CD4-positive, alpha-beta T cell (primary cell): ENCODE measurements at regions not wholly inside any gene's neighbourhood (a gene's known extent, or its start where the extent isn't known, plus 50 kb on each side); places are given as distances from the start of the nearest gene placed in this dataset.

Experiments used
- ATAC-seq: fragments of 200-7000 bp; cut with Tn5 transposase; one replicate; pipeline ENCODE4 v1.10.0; 2022; ENCODE audit warnings: mild to moderate bottlenecking; ENCODE audit not compliant: poor library complexity
- CTCF ChIA-PET: fragments of 350-600 bp; sonication (Branson Sonifier 250); formaldehyde crosslinking; loops from one replicate; lab custom pipeline; 2021; ENCODE audit warnings: antibody characterized with exemption, inconsistent platforms; lab: Charles Lee
- POLR2A ChIA-PET: fragments of 350-600 bp; sonication (Branson Sonifier 250); formaldehyde crosslinking; loops from one replicate; lab custom pipeline; 2021; ENCODE audit warnings: antibody characterized with exemption, inconsistent platforms; lab: Charles Lee
- DNase-seq, 14 experiments: peaks; one replicate each; pipeline ENCODE4 v3.0.0-alpha.2; 2013 to 2020; ENCODE audit warnings: mixed read lengths in 2 of 14
- H3K27ac ChIP-seq, 2 donors: one replicate each; pipeline versions ENCODE4 v1.5.1 to v1.7.0; 2013; ENCODE audit warnings: low read length in 2 of 2, low read depth in 1 of 2, mild to moderate bottlenecking in 1 of 2
- H3K27me3 ChIP-seq, 2 experiments: 1 replicate in 1 of 2; 2 replicates in 1 of 2; pipeline versions ENCODE4 v1.6.1 to v1.7.0; 2013; ENCODE audit warnings: low read length in 2 of 2, control low read depth in 1 of 2, mild to moderate bottlenecking in 1 of 2, moderate library complexity in 1 of 2; ENCODE audit not compliant: insufficient read depth in 2 of 2, control insufficient read depth in 1 of 2
- H3K36me3 ChIP-seq: one replicate; pipeline ENCODE4 v1.6.1; 2013; ENCODE audit warnings: low read length, control low read depth; ENCODE audit not compliant: insufficient read depth
- H3K4me1 ChIP-seq: one replicate; pipeline ENCODE4 v1.6.1; 2013; ENCODE audit warnings: low read length, control low read depth; ENCODE audit not compliant: insufficient read depth
- H3K4me3 ChIP-seq: one replicate; pipeline ENCODE4 v1.5.1; 2013; ENCODE audit warnings: mild to moderate bottlenecking, low read length, moderate library complexity
- H3K9me3 ChIP-seq, 2 experiments: 1 replicate in 1 of 2; 2 replicates in 1 of 2; pipeline versions ENCODE4 v1.6.1 to v1.7.0; 2013; ENCODE audit warnings: low read length in 2 of 2, mild to moderate bottlenecking in 2 of 2, control low read depth in 1 of 2, moderate library complexity in 1 of 2; ENCODE audit not compliant: control insufficient read depth in 1 of 2, insufficient read depth in 1 of 2
- H3K27ac Mint-ChIP-seq: one replicate; pipeline ENCODE4 v1.8.0; 2020; ENCODE audit warnings: mixed read lengths
- H3K27me3 Mint-ChIP-seq: one replicate; pipeline ENCODE4 v1.8.0; 2021; ENCODE audit warnings: mixed read lengths
- H3K36me3 Mint-ChIP-seq: one replicate; pipeline ENCODE4 v1.8.0; 2021; ENCODE audit warnings: low read depth, mixed read lengths
- H3K4me1 Mint-ChIP-seq: one replicate; pipeline ENCODE4 v1.8.0; 2021; ENCODE audit warnings: low read depth, mixed read lengths
- H3K4me3 Mint-ChIP-seq: one replicate; pipeline ENCODE4 v1.8.0; 2020; ENCODE audit warnings: mild to moderate bottlenecking, mixed read lengths
- H3K9me3 Mint-ChIP-seq: one replicate; pipeline ENCODE4 v1.8.0; 2020; ENCODE audit warnings: mixed read lengths
- intact Hi-C, 2 experiments: fragments of 100-400 bp; cut with DNase I in 1 of 2; cut with micrococcal nuclease in 1 of 2; formaldehyde crosslinking; loops; one replicate each; pipeline versions ENCODE4 v1.15.1 to v1.9.0; 2023 to 2025; cut with DNase I, micrococcal nuclease
- TF ChIP-seq, protein P1 (sequence below): fragments of 200-600 bp; IDR thresholded peaks from one replicate; pipeline ENCODE4 v1.8.0; 2022; ENCODE audit warnings: antibody characterized with exemption, mild to moderate bottlenecking

DNA sequence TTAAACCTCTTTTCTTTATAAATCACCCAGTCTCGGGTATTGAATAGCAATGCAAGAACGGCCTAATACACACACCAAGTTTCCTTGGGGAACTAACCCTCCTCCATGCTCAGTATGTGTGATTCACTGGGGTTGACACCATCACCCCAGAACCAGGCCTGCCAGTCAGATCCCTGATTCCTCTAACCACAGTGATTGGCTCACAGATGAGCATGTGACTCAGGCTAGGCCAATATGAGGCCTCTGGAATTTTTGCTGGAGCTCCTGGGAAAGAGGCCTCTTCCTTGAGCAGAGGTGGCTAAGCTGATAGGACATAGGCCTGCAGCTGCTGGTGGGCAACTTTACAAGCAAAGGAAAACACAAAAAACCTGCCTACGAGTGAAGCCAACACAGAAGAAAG, 74.7 kb upstream of the ZBTB40 start:
- no peaks in the 10 kb centered on the region for H3K36me3 Mint-ChIP-seq
- Histone ChIP-seq H3K27me3 (peaks cover 2 to 3% of the 10 kb centered on the region in 2 experiments), H3K9me3 (peaks cover 0 to 4% of the 10 kb centered on the region in 2 experiments), H3K36me3 (no peaks in the 10 kb centered on the region), H3K4me3 (no peak overlapping the region), H3K27ac (no peak overlapping the region), H3K4me1 (no peaks in the 10 kb centered on the region)
- intact Hi-C loops: no loop called here
- H3K4me3 Mint-ChIP-seq: no peak overlapping the region
- DNase-seq: no peak
- TF ChIP-seq, protein P1, sequence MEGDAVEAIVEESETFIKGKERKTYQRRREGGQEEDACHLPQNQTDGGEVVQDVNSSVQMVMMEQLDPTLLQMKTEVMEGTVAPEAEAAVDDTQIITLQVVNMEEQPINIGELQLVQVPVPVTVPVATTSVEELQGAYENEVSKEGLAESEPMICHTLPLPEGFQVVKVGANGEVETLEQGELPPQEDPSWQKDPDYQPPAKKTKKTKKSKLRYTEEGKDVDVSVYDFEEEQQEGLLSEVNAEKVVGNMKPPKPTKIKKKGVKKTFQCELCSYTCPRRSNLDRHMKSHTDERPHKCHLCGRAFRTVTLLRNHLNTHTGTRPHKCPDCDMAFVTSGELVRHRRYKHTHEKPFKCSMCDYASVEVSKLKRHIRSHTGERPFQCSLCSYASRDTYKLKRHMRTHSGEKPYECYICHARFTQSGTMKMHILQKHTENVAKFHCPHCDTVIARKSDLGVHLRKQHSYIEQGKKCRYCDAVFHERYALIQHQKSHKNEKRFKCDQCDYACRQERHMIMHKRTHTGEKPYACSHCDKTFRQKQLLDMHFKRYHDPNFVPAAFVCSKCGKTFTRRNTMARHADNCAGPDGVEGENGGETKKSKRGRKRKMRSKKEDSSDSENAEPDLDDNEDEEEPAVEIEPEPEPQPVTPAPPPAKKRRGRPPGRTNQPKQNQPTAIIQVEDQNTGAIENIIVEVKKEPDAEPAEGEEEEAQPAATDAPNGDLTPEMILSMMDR: no peak
- CTCF ChIA-PET: no interaction called here
- ATAC-seq: no peak
- H3K9me3 Mint-ChIP-seq: no peaks in the 10 kb centered on the region
- no peak overlapping the region for H3K27ac Mint-ChIP-seq
- H3K4me1 Mint-ChIP-seq: no peaks in the 10 kb centered on the region
- H3K27me3 Mint-ChIP-seq: peaks cover 8% of the 10 kb centered on the region
- POLR2A ChIA-PET: no interaction called here

DNA sequence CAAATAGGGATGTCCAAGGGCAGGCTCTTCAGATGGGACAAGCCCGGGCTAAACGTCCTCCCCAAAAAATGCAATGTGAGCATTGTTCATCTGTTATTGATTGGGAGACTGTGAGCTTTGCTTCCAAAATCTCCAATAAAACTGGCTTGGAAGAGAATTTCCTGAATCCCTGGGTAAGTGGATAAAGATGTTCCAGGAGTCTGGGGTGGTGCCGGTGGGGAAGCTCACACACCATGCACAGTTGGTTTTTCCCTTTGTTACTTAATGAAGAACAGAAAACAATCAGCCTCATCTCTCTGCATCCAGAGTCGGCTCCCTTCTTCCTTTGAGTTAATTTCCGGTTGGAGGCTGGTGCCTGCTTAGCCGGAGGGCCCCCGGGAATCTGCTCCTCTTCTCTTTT, 72.1 kb upstream of the ZBTB40 start:
- Mint-ChIP-seq H3K9me3 (no peaks in the 10 kb centered on the region), H3K36me3 (no peaks in the 10 kb centered on the region), H3K27me3 (peaks cover 27% of the 10 kb centered on the region), H3K4me3 (no peak overlapping the region), H3K4me1 (no peaks in the 10 kb centered on the region), H3K27ac (no peak overlapping the region)
- TF ChIP-seq, protein P1: no peak
- ChIA-PET POLR2A (no interaction called here), CTCF (no interaction called here)
- no peak overlapping the region for H3K4me3 ChIP-seq
- no peak for DNase-seq
- intact Hi-C loops: no loop called here
- H3K36me3 ChIP-seq: no peaks in the 10 kb centered on the region
- H3K4me1 ChIP-seq: no peaks in the 10 kb centered on the region
- H3K27me3 ChIP-seq: peaks cover 0 to 2% of the 10 kb centered on the region in 2 experiments
- no peak for ATAC-seq
- H3K9me3 ChIP-seq: no peaks in the 10 kb centered on the region
- no peak overlapping the region for H3K27ac ChIP-seq

DNA sequence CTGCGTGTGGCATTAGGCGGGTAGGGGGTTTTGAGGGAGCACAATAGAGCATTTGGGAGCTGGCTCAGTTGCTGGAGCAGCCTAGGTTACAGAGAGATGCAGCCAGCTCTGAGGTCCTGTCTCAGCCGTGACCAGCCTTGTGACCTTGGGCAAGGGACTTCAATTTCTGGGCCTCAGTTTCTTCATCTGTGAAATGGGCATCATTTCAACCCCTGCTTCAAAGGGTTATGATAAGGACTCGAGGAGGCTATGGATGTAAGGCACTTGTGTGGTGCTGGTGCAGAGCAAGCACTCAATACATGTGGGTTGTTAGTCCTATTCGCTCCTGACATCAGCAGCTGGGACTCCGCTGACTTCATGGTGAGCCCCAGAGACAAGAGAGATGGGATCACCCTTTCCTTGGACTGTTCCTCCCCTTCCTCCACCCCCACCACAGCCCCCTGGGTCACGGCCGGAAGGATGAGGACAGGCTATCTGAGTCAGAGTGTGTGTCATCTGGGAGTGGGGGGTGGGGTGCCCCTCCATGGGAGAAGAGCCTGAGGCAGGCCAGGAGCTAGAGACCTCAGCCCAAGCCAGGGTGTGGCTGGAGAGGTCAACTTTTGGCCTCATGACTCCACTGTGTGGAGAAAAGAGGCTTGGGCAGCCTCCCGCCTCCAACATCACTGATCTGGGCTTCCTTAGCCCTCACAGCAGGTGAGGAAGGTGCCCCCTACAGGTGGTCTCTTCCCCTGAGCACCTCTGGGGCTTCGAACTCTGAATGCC, 71.4 kb upstream of the ZBTB40 start:
- Histone ChIP-seq H3K36me3 (no peaks in the 10 kb centered on the region), H3K27ac (no peak overlapping the region), H3K4me1 (no peaks in the 10 kb centered on the region), H3K9me3 (no peaks in the 10 kb centered on the region), H3K4me3 (no peak overlapping the region), H3K27me3 (peaks cover 0 to 2% of the 10 kb centered on the region in 2 experiments)
- Mint-ChIP-seq H3K36me3 (no peaks in the 10 kb centered on the region), H3K27me3 (peaks cover 34% of the 10 kb centered on the region), H3K9me3 (no peaks in the 10 kb centered on the region), H3K4me1 (no peaks in the 10 kb centered on the region), H3K27ac (no peak overlapping the region), H3K4me3 (no peak overlapping the region)
- intact Hi-C loops: no loop called here
- ChIA-PET CTCF (no interaction called here), POLR2A (no interaction called here)
- no peak for DNase-seq
- ATAC-seq: no peak
- TF ChIP-seq, protein P1: no peak
